ENCODE measurements at regions not wholly inside any gene's neighbourhood (a gene's known extent, or its start where the extent isn't known, plus 50 kb on each side); places are given as distances from the start of the nearest gene placed in this dataset.
"Not testable (repeated sequence)": the region's sequence is repeated elsewhere in the genome, so short reads cannot be mapped to it uniquely, and the experiment has no call there.

- intact Hi-C loops (cut with DNase I), result no loop called here
- DNase-seq, result no peak
Measured at GRCh38 chr5:120082316-120083068, 381.6 kb upstream of the PRR16 start.

DNA sequence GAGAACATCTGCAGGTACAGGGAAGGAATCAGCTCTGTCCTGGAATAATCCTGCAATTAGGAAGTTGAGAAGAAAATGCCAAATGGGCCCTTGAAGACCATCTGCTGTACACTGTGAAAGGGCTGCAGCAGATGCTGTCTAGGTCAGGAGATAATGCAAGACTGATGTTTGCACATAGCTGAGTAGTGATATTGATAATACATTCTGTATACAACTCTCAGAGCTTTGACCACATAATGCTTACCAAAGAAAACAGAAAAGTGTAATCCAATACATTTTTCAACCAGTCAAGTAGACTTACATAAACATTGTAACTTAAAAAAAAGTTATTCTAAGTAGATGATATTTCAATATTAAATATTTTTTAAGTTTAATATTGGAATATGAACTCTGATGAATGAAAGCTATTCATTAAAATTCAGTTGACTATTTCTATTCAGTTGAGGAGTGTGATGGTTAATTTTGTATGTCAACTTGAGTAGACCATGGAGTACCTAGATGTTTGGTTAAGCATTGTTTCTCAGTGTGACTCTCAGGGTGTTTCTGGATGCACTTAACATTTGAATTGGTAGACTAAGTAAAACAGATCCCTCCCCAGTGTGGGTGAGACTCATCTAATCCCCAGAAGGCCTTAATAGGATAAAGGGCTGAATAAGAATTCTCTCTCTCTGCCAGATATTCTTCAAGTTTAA, 380.1 kb upstream of the PRR16 start:
- intact Hi-C loops (cut with DNase I), result no loop called here
- DNase-seq, result no peak

DNA sequence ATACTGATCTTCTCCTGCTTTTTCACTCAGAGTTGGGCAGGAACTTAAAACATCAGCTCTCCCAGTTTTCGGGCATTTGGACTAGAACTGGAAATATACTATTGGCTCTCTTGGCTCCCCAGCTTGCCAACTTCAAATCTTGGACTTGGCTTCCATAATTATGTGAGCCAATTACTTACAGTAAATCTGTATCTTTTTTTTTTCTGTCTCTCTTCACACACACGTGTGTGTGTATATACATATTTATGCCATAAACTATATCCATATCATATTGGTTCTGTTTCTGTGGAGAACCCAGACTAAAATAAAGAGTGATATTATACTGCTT, 379.6 kb upstream of the PRR16 start:
- no peak for DNase-seq
- intact Hi-C loops (cut with DNase I), result no loop called here

GRCh38 chr5:120086081-120086480, 378.0 kb upstream of the PRR16 start:
- no peak for DNase-seq
- intact Hi-C loops (cut with DNase I), result no loop called here

DNA sequence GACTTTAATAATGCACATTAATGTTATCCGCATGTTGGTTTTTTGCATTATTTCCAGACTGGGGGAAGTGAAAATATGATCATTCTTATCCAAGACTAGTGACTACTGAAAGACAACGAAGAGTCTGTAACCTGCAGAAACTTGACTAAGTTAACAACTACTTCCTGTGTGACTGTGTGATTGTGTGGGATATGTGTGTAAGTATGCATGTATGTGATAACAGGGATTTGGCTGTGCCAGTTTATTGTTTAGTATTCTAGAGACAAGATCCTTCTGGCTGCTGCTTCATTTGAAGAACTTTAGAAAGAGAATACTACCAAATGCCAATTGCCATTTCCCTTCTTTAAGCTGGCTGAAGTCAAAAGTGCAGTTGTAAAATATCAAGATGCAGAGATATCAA, 375.7 kb upstream of the PRR16 start:
- no peak for DNase-seq
- intact Hi-C loops (cut with DNase I), result no loop called here

- no peak for DNase-seq
- intact Hi-C loops (cut with DNase I), result no loop called here
Measured at GRCh38 chr5:120088836-120089235, 375.3 kb upstream of the PRR16 start.

DNA sequence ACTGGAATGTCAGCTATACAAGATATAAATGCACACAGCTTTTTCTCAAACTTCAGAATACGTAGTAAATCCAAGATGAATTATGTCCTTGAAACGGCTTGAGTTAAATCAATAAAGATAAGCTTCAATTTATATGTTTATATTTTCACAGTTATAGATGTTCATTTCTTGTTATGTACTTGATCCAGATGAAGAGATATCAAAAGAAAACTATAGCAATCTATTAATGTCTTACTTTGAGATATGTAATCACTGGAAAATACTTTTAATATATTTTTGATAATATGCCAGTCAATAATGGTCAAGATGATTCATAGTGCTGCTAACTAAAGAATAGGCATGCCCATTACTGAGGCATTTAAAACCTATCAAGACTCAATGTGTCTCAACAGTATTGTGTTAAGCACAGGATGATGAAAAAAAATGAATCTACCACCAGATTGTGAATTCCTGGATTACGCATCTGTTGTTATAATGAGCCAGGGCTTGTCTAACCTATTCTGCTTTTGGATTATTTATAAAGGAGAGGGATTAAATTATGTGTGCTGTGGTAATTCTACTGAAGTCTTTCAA, 372.6 kb upstream of the PRR16 start:
- intact Hi-C loops (cut with DNase I), result no loop called here

DNA sequence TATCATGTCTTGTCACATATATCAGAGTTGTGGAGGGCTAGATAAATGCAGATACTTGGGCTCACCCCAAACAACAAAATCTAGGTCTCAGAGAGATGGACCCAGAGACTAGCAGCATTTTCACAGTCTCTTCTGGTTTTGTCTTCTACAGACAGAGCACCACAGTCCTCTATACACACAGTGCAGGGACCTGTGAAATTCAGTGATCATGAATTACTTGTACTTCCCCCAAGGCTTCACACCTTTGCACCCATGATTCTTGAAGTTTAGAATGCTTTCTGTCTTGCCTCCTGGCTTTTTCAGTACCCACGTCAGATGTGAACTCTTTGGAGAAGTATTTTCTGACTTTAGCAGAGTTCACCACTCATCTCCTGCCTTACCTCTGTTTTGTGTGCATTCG, 371.5 kb upstream of the PRR16 start:
- no peak for DNase-seq
- intact Hi-C loops (cut with DNase I), result no loop called here

More for the DNA sequence above, 372.6 kb upstream of the PRR16 start:
- DNase-seq, result no peak

DNA sequence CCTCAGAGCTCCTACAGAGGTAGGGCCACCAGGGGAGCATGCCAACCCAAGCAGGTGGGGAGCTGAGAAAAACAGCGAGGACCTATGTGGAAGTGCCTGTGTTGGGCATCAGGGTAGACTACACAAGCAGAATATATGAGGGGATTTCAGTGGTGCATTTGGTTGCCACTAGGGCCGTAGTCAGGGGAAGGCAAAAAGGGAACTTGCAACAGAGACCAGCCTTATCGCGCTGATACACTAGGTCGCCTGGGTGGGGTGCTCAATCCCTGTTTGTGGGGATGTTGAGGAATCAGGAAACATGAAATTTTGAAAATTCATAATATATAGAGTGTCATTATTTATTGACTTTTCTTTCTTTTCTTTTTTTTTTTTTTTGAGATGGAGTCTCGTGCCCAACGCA, 370.9 kb upstream of the PRR16 start:
- DNase-seq, result peak in 2 of 10 donors; percentile 47 to 67
- intact Hi-C loops (cut with DNase I), result no loop called here

- DNase-seq, result no peak
- intact Hi-C loops (cut with DNase I), result no loop called here
Measured at GRCh38 chr5:120096413-120096812, 367.7 kb upstream of the PRR16 start.

DNA sequence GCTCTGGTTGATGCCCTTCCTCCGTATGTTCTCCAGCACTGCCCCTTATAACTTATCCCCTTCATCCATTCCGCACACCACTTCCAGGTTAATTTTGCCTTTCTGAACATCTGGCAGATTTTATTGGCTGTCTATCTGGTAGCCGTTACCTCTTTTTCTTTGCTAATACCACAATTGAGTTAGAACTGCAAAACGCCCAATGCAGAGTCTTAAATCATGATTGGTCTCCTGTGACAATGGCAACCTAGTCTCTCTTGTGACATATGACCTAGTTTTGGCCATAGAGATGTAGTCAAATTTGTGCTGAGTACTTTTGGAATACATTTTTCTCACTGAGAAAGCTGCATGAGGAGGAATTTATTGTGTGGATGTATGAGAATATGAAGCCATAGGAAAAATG, 365.7 kb upstream of the PRR16 start:
- no peak for DNase-seq
- intact Hi-C loops (cut with DNase I), result no loop called here

DNA sequence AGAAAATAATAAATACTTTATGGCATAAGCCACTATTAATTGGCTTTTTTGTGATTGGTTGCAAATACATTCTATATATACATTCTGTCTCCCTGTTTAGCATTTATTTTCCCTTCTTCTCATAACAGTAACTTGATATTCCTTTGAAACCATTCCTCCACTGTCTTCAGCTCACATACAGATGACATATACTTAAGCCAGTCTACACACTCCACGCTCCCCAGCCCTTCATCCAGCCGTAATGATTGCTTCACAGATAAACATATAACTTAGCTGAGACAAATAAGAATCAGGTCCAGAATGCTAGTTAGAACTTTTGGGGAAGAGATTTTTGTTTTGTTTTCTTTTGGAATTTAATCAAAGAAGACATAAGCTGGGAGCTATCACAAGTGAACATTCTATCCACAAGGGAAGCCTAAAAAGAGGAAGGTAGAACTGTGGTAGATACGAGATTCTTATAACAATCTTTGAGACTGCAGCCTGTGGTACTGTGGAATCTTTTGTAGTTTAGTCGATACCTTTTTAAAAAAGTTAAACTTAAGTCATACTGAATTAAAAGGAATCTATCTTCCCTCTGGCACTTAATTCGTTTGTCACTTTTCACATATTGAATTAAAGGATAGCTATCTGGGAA, 365.1 kb upstream of the PRR16 start:
- DNase-seq, result no peak

DNA sequence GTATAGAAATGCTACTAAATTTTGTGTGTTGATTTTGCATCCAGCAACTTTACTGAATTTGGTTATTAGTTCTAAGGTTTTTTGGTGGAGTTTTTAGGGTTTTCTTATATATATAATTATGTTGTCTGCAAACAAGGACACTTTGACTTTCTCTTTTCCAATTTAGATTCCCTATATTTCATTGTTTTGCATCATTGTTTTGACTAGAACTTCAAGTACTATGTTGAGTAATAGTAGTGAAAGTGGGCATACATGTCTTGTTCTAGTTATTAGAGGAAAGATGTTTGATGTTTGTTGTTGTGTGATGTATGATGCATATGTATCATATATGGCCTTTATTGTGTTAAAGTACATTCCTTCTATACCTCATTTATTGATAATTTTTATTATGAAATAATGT, 362.3 kb upstream of the PRR16 start:
- no peak for DNase-seq
- intact Hi-C loops (cut with DNase I), result no loop called here

More for the DNA sequence above, 365.1 kb upstream of the PRR16 start:
- intact Hi-C loops (cut with DNase I), result no loop called here

GRCh38 chr5:120103495-120103894, 360.6 kb upstream of the PRR16 start:
- intact Hi-C loops (cut with DNase I), result no loop called here
- DNase-seq, result no peak

DNA sequence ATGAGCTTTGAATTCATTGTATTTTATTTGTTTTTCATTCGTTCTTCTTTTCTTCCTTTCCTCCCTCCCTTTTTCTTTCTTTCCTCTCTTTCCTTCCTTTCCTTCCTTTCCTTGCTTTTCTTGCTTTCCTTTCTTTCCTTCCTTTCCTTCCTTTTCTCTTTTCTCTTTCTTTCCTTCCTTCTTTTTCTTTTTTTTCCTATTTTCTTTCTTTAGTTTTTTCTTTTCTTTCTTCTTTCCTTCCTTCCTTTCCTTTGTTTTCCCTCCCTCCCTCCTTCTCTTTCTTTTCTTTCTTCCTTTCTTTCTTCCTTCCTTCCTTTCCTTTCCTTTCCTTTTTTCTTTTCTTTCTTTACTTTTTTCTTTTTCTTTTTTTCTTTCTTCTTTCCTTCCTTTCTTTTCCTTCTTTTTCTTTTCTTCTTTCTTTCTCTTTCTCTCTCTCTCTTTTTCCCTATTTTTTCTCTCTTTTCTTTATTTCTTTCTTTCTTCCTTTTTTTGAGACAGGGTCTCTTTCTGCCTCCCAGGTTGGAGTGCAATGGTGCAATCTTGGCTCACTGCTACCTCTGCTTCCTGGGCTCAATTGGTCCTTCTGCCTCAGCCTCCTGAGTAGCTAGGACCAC, 357.1 kb upstream of the PRR16 start:
- no peak for DNase-seq
- intact Hi-C loops (cut with DNase I), result no loop called here

DNA sequence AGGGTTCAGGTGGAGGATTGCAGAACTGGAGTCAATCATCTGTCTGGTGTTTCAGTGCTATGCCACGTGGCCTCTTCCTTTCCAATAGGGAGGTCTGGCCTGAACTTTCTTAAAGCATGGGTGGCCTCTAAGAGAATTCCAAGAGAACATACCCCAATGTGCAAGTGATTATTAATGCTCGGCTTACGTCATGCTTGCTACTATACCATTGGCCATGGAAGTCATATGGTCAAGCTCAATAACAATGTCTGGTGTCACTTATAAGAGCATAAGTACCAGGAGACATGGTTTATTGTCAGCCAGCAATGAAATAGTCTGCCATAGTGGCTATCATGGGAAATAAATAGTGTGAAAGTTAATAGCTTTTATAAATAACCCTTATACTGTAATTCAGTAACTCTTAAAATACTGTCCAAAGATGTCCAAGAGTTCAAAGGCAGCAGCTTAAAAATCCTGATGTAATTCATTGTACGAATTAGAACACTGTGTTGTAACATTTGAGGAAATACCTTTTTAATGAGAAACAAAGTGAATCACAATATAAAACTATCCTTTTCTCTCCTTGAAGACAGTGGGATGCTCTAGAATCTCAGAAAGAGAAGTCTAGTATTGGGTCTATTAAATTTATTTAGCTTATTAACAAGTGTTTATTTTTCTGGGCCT, 355.4 kb upstream of the PRR16 start:
- intact Hi-C loops (cut with DNase I), result no loop called here

GRCh38 chr5:120122703-120123102, 341.4 kb upstream of the PRR16 start:
- intact Hi-C loops (cut with DNase I), result no loop called here
- DNase-seq, result no peak

More for the DNA sequence above, 355.4 kb upstream of the PRR16 start:
- no peak for DNase-seq

GRCh38 chr5:120124031-120124430, 340.1 kb upstream of the PRR16 start:
- intact Hi-C loops (cut with DNase I), result no loop called here

DNA sequence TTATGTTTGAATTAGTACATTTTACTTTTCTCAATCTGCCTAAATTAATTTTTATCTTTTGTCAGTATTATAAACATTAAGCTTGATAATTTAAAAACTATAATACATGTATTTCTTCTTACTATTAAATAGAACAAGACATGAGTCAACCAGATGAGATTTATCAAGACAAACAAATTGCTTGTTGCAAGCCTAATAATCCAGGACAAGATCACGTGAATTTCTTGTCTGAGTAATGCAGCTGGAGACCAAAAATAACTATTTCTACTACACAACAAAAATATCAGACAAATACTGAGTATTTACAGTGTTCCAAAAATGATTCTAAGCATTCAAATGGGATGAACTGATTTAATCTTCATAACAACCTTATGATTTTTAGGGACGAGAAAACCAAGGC, 339.1 kb upstream of the PRR16 start:
- DNase-seq, result no peak
- intact Hi-C loops (cut with DNase I), result no loop called here

More at GRCh38 chr5:120124031-120124430, 340.1 kb upstream of the PRR16 start:
- no peak for DNase-seq

DNA sequence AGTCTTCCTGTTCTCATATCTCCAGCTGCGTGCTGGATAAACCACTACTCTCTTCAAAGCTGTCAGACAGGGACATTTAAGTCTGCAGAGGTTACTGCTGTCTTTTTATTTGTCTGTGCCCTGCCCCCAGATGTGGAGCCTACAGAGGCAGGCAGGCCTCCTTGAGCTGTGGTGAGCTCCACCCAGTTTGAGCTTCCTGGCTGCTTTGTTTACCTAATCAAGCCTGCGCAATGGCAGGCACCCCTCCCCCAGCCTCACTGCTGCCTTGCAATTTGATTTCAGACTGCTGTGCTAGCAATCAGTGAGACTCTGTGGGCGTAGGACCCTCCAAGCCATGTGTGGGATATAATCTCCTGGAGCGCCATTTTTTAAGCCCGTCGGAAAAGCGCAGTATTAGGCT, 331.8 kb upstream of the PRR16 start:
- DNase-seq; intact Hi-C loops (cut with DNase I): not testable (repeated sequence)

DNA sequence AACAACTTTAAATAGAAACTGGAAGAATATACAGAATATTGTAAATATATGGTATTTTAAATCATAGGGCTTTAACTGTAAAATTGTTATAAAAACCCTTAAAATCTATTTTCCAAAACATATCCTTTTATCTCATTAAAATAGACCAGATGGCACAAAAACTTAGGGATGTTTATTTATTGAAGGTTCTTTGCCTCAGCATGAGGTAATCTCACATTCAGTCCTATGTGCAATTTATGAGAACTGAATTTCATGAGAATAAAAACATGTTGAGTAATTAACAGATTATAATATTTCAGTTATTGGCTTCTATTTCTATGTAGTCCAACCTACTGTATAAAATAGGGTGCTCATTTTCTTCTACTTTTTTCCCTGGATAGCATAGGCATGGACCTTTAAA, 329.2 kb upstream of the PRR16 start:
- intact Hi-C loops (cut with DNase I), result no loop called here
- no peak for DNase-seq
